ENCODE measurements at regions not wholly inside any gene's neighbourhood (a gene's known extent, or its start where the extent isn't known, plus 50 kb on each side); places are given as distances from the start of the nearest gene placed in this dataset.

DNA sequence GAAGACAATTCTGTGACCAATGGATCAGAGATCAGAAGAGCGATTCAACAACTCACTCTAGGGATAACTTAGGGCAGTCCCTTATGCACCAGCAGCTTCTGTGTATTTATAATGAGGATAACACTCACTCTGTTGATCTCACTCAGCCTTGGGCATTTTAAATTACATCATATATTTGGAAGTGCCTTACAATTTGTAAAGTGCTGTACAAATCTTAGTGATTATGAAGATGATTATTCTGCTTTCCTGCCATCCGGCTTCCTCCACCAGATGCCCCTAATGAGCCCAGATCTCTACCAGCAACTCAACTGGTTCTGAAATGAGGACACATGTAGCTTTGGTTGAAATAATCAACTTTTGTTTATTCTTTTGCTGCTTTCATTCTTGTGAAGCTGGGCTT, 105.3 kb downstream of the PCSK1 start:
- no peak for TF ChIP-seq POLR2A (IDR thresholded peaks at IDR 0.05)
- TF ChIP-seq CTCF (IDR thresholded peaks at IDR 0.05) = no peak

Measured in tibial nerve (tissue), 3 donors.